ENCODE measurements at regions not wholly inside any gene's neighbourhood (a gene's known extent, or its start where the extent isn't known, plus 50 kb on each side); places are given as distances from the start of the nearest gene placed in this dataset.

DNA sequence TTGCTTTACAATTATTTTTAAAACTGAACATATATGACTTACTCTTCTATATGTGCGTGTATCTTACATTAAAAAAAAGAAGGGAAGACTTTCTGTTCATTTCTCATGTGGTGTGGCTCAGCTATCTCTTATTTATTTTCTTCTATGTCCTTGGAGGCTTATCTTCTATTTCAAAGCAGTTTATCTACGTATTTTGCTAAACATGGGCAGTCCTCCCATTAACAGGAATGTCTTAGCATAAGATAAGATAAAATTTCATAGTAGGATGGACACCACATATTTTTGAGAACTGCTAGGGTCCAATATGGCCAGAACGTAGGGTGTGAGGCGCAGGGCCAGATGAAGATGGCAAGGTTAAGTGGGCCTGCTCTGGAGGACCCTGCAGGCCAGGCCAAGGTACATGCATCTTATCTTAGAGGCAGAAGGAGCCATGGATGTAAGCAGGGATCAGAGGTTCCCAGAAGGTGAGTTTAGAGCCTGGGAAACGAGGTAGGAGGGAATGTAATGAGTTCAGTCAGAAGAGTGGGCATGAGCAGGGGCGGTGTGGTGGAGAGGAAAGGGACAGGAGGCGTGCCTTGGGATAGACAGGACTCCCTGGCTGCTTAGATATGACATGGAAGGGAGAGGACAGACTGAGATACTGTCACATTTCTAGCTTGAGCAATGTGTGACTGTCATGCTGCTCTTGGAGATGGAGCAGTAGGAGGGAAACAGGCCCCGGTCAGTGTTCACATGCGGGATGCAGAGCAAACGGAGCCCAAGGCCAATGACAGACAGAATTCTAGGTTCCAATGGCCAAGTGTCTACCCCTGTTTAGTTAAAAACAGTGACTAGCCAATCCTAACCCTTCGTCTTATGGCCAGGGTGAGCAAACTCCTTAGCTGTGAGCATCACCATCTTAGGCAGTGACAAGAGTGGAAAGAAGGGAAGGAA, 68.6 kb upstream of the MEDAG start:
- TF ChIP-seq, protein P1, sequence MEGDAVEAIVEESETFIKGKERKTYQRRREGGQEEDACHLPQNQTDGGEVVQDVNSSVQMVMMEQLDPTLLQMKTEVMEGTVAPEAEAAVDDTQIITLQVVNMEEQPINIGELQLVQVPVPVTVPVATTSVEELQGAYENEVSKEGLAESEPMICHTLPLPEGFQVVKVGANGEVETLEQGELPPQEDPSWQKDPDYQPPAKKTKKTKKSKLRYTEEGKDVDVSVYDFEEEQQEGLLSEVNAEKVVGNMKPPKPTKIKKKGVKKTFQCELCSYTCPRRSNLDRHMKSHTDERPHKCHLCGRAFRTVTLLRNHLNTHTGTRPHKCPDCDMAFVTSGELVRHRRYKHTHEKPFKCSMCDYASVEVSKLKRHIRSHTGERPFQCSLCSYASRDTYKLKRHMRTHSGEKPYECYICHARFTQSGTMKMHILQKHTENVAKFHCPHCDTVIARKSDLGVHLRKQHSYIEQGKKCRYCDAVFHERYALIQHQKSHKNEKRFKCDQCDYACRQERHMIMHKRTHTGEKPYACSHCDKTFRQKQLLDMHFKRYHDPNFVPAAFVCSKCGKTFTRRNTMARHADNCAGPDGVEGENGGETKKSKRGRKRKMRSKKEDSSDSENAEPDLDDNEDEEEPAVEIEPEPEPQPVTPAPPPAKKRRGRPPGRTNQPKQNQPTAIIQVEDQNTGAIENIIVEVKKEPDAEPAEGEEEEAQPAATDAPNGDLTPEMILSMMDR (IDR thresholded peaks at IDR 0.05; ENCODE audit: insufficient read depth, low read depth, low read length), result no peak
- no peak for TF ChIP-seq EZH2 (IDR thresholded peaks at IDR 0.05; ENCODE audit: insufficient read depth, low read length)

Data from astrocyte (in vitro differentiated cells and primary cell).